ENCODE measurements at regions not wholly inside any gene's neighbourhood (a gene's known extent, or its start where the extent isn't known, plus 50 kb on each side); places are given as distances from the start of the nearest gene placed in this dataset.

GRCh38 chr5:102036927-102037326, 259.2 kb downstream of the SLCO4C1 start:
- no peaks in the 10 kb centered on the region for H3K79me2 ChIP-seq (replicated peaks; ENCODE audit: insufficient read depth)
- H3K27me3 ChIP-seq (ENCODE audit: insufficient read depth) = no peaks in the 10 kb centered on the region
- Mint-ChIP-seq H3K36me3 (ENCODE audit: low read depth) (no peaks in the 10 kb centered on the region), H3K4me1 (peaks cover 18% of the 10 kb centered on the region), H3K9me3 (no peaks in the 10 kb centered on the region), H3K27ac (no peak overlapping the region), H3K4me3 (no peak overlapping the region), H3K27me3 (ENCODE audit: insufficient read depth, low read depth, poor library complexity) (no peaks in the 10 kb centered on the region)
- no peak overlapping the region for H3K4me3 ChIP-seq
- H3K4me2 ChIP-seq = no peak overlapping the region
- no peak overlapping the region for H2AFZ ChIP-seq
- H3K36me3 ChIP-seq (ENCODE audit: insufficient read depth) = no peaks in the 10 kb centered on the region
- no peaks in the 10 kb centered on the region for H3K9me2 ChIP-seq (ENCODE audit: insufficient read depth)
- no peaks in the 10 kb centered on the region for H3F3A ChIP-seq (replicated peaks; ENCODE audit: low read depth)
- no peak overlapping the region for H3K27ac ChIP-seq (ENCODE audit: low read depth)
- TF ChIP-seq ETS1 (IDR thresholded peaks at IDR 0.05) (no peak), EZH2phosphoT487 (IDR thresholded peaks at IDR 0.05; ENCODE audit: unreplicated experiment) (no peak), CREB1 (CRISPR knock-in tag; IDR thresholded peaks at IDR 0.05; ENCODE audit: low read depth) (no peak), ZNF462 (CRISPR knock-in tag; IDR thresholded peaks at IDR 0.05) (no peak), ZNF114 (CRISPR knock-in tag; IDR thresholded peaks at IDR 0.05) (no peak), STAT1 (IDR thresholded peaks at IDR 0.05; ENCODE audit: unreplicated experiment) (no peak), NANOG (IDR thresholded peaks at IDR 0.05; ENCODE audit: borderline replicate concordance) (no peak), REST (IDR thresholded peaks at IDR 0.05; ENCODE audit: unreplicated experiment) (no peak), POLR2AphosphoS5 (IDR thresholded peaks at IDR 0.05; ENCODE audit: low read depth) (no peak), JUNB (IDR thresholded peaks at IDR 0.05; ENCODE audit: unreplicated experiment) (no peak), ZNF331 (CRISPR knock-in tag; IDR thresholded peaks at IDR 0.05; ENCODE audit: low read depth) (no peak), EZH2 (IDR thresholded peaks at IDR 0.05; ENCODE audit: low read depth, unreplicated experiment) (no peak), CTCF (conservative IDR thresholded peaks at IDR 0.05; ENCODE audit: low read depth in 2 of 2) (no peak)
- DNase-seq (ENCODE audit: low spot score) = no peak
- H3K4me1 ChIP-seq (ENCODE audit: insufficient read depth) = peaks cover 22% of the 10 kb centered on the region
- no peak for ATAC-seq
- H4K20me1 ChIP-seq (replicated peaks; ENCODE audit: insufficient read depth) = no peaks in the 10 kb centered on the region
